SK-N-SH (cell line): ENCODE measurements at regions not wholly inside any gene's neighbourhood (a gene's known extent, or its start where the extent isn't known, plus 50 kb on each side); places are given as distances from the start of the nearest gene placed in this dataset.

Experiments used
- CTCF ChIA-PET: fragments of 300-600, 350-600 bp; formaldehyde crosslinking; extraction: SDS; loops from one replicate; lab custom pipeline; 2021; lab: Yijun Ruan, JAX
- POLR2A ChIA-PET: fragments of 350-600 bp; sonication (Branson Sonifier 250); formaldehyde crosslinking; extraction: SDS; loops from one replicate; lab custom pipeline; 2020; ENCODE audit warnings: antibody characterized with exemption, inconsistent platforms; lab: Yijun Ruan, JAX
- DNase-seq: peaks from one replicate; pipeline ENCODE4 v3.0.0; 2012
- H2AFZ ChIP-seq: fragments of 200-600 bp; sonication (generic); 2 replicates; pipeline ENCODE4 v1.8.1; 2016; ENCODE audit warnings: antibody characterized with exemption, mild to moderate bottlenecking, low read depth
- H3F3A ChIP-seq: fragments of 200-600 bp; sonication (generic); replicated peaks from 2 replicates; pipeline ENCODE3; 2016; ENCODE audit warnings: antibody characterized with exemption, mild to moderate bottlenecking; ENCODE audit not compliant: insufficient read depth
- H3K27ac ChIP-seq, 2 experiments: fragments of 200-500 bp in 1 of 2; fragments of 200-600 bp in 1 of 2; sonication (Bioruptor generic) in 1 of 2; sonication (generic), shearing (Covaris generic) in 1 of 2; 2 replicates each; pipeline versions ENCODE4 v1.5.1 to v1.6.1; 2014 to 2016; ENCODE audit warnings: low read depth in 2 of 2, inconsistent platforms in 1 of 2, low read length in 1 of 2, mild to moderate bottlenecking in 1 of 2, mixed read lengths in 1 of 2
- H3K27me3 ChIP-seq: fragments of 200-600 bp; sonication (generic), shearing (Covaris generic); 2 replicates; pipeline ENCODE4 v1.6.1; 2016; ENCODE audit warnings: mixed run types; ENCODE audit not compliant: insufficient read depth
- H3K36me3 ChIP-seq, 2 experiments: fragments of 200-500 bp in 1 of 2; fragments of 200-600 bp in 1 of 2; sonication (Bioruptor generic) in 1 of 2; sonication (generic) in 1 of 2; replicated peaks in 1 of 2; 2 replicates each; pipeline versions ENCODE3 to v1.5.1; 2014 to 2016; ENCODE audit warnings: low read length in 1 of 2, mild to moderate bottlenecking in 1 of 2; ENCODE audit not compliant: insufficient read depth in 2 of 2, control insufficient read depth in 1 of 2
- H3K4me1 ChIP-seq, 2 experiments: fragments of 200-500 bp in 1 of 2; fragments of 200-600 bp in 1 of 2; sonication (Bioruptor generic) in 1 of 2; sonication (generic), shearing (Covaris generic) in 1 of 2; 2 replicates each; pipeline versions ENCODE4 v1.5.1 to v1.6.1; 2014 to 2016; ENCODE audit warnings: low read depth in 1 of 2, low read length in 1 of 2, mixed run types in 1 of 2; ENCODE audit not compliant: insufficient read depth in 2 of 2, control insufficient read depth in 1 of 2
- H3K4me2 ChIP-seq: fragments of 200-600 bp; sonication (generic), shearing (Covaris generic); 2 replicates; pipeline ENCODE4 v1.6.1; 2017; ENCODE audit warnings: mixed run types
- H3K4me3 ChIP-seq, 2 experiments: fragments of 200-500 bp in 1 of 2; fragments of 200-600 bp in 1 of 2; sonication (Bioruptor generic) in 1 of 2; sonication (generic), shearing (Covaris generic) in 1 of 2; 2 replicates each; pipeline versions ENCODE4 v1.5.1 to v1.8.1; 2014 to 2016; ENCODE audit warnings: low read depth in 2 of 2, inconsistent platforms in 1 of 2, low read length in 1 of 2, mild to moderate bottlenecking in 1 of 2, mixed read lengths in 1 of 2, moderate library complexity in 1 of 2
- H3K79me2 ChIP-seq: fragments of 200-600 bp; sonication (generic); 2 replicates; pipeline ENCODE4 v1.8.1; 2017; ENCODE audit warnings: mild to moderate bottlenecking; ENCODE audit not compliant: insufficient read depth
- H3K9ac ChIP-seq: fragments of 200-600 bp; sonication (generic); 2 replicates; pipeline ENCODE4 v1.6.1; 2017; ENCODE audit warnings: mixed run types
- H3K9me2 ChIP-seq: fragments of 200-600 bp; sonication (generic); 2 replicates; pipeline ENCODE4 v1.6.1; 2017; ENCODE audit warnings: mixed run types
- H3K9me3 ChIP-seq: fragments of 200-600 bp; sonication (generic); 2 replicates; pipeline ENCODE4 v1.6.1; 2017; ENCODE audit warnings: mixed run types, mild to moderate bottlenecking, moderate library complexity
- H4K20me1 ChIP-seq: fragments of 200-600 bp; sonication (generic); 2 replicates; pipeline ENCODE4 v1.6.1; 2017; ENCODE audit warnings: mild to moderate bottlenecking, mixed run types; ENCODE audit not compliant: insufficient read depth
- FOSL2 ChIP-seq: IDR thresholded peaks from 2 replicates; pipeline ENCODE4 v1.4.0; 2012; ENCODE audit warnings: low read depth, mild to moderate bottlenecking, moderate library complexity, borderline replicate concordance
- FOXM1 ChIP-seq: IDR thresholded peaks from 2 replicates; pipeline ENCODE4 v1.4.0; 2012; ENCODE audit warnings: low read depth, mild to moderate bottlenecking
- RFX5 ChIP-seq: IDR thresholded peaks from 2 replicates; pipeline ENCODE4 v1.6.1; 2012; ENCODE audit warnings: mild to moderate bottlenecking, improper control_type of control experiment, low read length
- RXRA ChIP-seq: IDR thresholded peaks from 2 replicates; pipeline ENCODE4 v1.4.0; 2012; ENCODE audit warnings: low read depth, mild to moderate bottlenecking, borderline replicate concordance
- SIN3A ChIP-seq: IDR thresholded peaks from 2 replicates; pipeline ENCODE4 v1.6.1; 2012; ENCODE audit warnings: low read depth, mild to moderate bottlenecking, low read length, moderate library complexity, borderline replicate concordance
- TCF12 ChIP-seq: IDR thresholded peaks from 2 replicates; pipeline ENCODE4 v1.4.0; 2012
- WGBS: methylation state at CpG from one replicate; pipeline ENCODE4 v1.1.6; 2017; ENCODE audit warnings: low lambda C conversion rate; 5-methylcytosine and 5-hydroxymethylcytosine counted together
- TF ChIP-seq, protein P1 (sequence below): fragments of 150-350 bp; IDR thresholded peaks from 2 replicates; pipeline ENCODE4 v1.6.1; 2016; ENCODE audit warnings: mild to moderate bottlenecking, low read depth, low read length
- TF ChIP-seq, protein P2 (sequence below): IDR thresholded peaks from 2 replicates; pipeline ENCODE4 v1.6.1; 2012; ENCODE audit warnings: mild to moderate bottlenecking, low read depth, low read length, moderate library complexity

DNA sequence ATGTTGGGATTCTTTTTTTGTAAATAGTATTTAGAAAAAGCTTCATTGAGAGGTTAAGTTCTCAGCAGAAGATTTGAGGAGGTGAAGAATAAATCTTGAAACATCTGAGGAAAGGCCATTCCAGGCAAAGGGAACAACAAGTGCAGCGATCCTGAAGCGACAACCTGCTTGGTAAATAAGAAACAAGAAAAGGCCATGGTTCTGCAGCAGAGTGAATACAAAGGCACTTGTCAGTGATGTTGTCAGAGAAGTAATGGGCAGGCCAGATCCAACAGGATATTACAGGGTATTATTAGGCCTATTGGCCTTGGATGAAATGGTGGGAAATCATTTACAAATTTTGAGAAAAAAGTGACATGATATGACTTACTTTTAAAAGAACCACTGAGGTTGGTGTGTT lies 960.0 kb downstream of the PLA2G4A start:
- no peak for TF ChIP-seq SIN3A
- TF ChIP-seq, protein P1, sequence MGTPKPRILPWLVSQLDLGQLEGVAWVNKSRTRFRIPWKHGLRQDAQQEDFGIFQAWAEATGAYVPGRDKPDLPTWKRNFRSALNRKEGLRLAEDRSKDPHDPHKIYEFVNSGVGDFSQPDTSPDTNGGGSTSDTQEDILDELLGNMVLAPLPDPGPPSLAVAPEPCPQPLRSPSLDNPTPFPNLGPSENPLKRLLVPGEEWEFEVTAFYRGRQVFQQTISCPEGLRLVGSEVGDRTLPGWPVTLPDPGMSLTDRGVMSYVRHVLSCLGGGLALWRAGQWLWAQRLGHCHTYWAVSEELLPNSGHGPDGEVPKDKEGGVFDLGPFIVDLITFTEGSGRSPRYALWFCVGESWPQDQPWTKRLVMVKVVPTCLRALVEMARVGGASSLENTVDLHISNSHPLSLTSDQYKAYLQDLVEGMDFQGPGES = no peak
- TF ChIP-seq FOSL2 = no peak
- no peak for TF ChIP-seq FOXM1
- TF ChIP-seq RFX5 = no peak
- no peak for TF ChIP-seq TCF12
- TF ChIP-seq RXRA = no peak
- ChIA-PET POLR2A (no interaction called here), CTCF (no interaction called here)

DNA sequence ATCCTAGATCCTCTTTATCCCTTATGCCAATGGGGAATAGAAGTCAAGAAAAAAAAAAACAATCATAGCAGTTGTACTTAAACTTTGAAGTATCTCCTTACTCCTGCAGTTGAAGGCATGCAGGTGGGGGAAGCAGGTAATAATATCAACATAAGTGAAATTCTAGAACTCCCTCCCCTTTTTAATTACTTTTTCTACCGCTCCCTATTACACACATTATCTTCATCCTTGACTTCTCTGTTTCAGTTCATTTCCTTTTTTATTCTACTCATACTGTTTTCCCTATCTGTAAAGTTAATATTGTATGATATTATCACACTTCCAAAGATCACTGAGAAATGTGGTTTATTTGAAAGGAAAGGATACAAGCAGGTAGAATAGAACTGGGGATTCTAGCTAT lies 962.0 kb downstream of the PLA2G4A start:
- H4K20me1 ChIP-seq = no peaks in the 10 kb centered on the region
- 88% methylated on average over 1 of the region's 1 CpG for WGBS
- H3K4me3 ChIP-seq = no peak overlapping the region
- H3K79me2 ChIP-seq = no peaks in the 10 kb centered on the region
- H3K4me2 ChIP-seq = no peak overlapping the region
- H3K36me3 ChIP-seq = no peaks in the 10 kb centered on the region
- DNase-seq = no peak
- TF ChIP-seq, protein P2, sequence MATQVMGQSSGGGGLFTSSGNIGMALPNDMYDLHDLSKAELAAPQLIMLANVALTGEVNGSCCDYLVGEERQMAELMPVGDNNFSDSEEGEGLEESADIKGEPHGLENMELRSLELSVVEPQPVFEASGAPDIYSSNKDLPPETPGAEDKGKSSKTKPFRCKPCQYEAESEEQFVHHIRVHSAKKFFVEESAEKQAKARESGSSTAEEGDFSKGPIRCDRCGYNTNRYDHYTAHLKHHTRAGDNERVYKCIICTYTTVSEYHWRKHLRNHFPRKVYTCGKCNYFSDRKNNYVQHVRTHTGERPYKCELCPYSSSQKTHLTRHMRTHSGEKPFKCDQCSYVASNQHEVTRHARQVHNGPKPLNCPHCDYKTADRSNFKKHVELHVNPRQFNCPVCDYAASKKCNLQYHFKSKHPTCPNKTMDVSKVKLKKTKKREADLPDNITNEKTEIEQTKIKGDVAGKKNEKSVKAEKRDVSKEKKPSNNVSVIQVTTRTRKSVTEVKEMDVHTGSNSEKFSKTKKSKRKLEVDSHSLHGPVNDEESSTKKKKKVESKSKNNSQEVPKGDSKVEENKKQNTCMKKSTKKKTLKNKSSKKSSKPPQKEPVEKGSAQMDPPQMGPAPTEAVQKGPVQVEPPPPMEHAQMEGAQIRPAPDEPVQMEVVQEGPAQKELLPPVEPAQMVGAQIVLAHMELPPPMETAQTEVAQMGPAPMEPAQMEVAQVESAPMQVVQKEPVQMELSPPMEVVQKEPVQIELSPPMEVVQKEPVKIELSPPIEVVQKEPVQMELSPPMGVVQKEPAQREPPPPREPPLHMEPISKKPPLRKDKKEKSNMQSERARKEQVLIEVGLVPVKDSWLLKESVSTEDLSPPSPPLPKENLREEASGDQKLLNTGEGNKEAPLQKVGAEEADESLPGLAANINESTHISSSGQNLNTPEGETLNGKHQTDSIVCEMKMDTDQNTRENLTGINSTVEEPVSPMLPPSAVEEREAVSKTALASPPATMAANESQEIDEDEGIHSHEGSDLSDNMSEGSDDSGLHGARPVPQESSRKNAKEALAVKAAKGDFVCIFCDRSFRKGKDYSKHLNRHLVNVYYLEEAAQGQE = no peak
- H3F3A ChIP-seq = no peaks in the 10 kb centered on the region
- 0 out of 2 replicates have a peak, but pooled peaks cover 2% of the 10 kb centered on the region for H3K9me2 ChIP-seq
- 0 out of 2 replicates have a peak, but pooled peaks cover 2% of the 10 kb centered on the region for H3K9me3 ChIP-seq
- H3K9ac ChIP-seq = no peak overlapping the region
- ChIA-PET CTCF (interaction anchor here (0.7 kb wide), 1 partner anchor 393 kb away, joined by 3 read pairs; no protein-coding TSS in a partner anchor), POLR2A (no interaction called here)
- no peaks in the 10 kb centered on the region for H3K27me3 ChIP-seq
- no peaks in the 10 kb centered on the region; a peak in 1 of 4 replicates for H3K4me1 ChIP-seq
- H2AFZ ChIP-seq = no peak overlapping the region
- H3K27ac ChIP-seq = no peak overlapping the region

More for the DNA sequence above, 960.0 kb downstream of the PLA2G4A start:
- DNase-seq = no peak
- Histone ChIP-seq H3K36me3 (no peaks in the 10 kb centered on the region), H3K4me1 (no peaks in the 10 kb centered on the region; a peak in 1 of 4 replicates), H3K9ac (no peak overlapping the region), H3K79me2 (no peaks in the 10 kb centered on the region), H3K4me3 (no peak overlapping the region), H3K9me2 (0 out of 2 replicates have a peak, but pooled peaks cover 2% of the 10 kb centered on the region), H3K4me2 (no peak overlapping the region), H3K9me3 (0 out of 2 replicates have a peak, but pooled peaks cover 2% of the 10 kb centered on the region), H3F3A (no peaks in the 10 kb centered on the region), H4K20me1 (no peaks in the 10 kb centered on the region), H3K27me3 (no peaks in the 10 kb centered on the region), H2AFZ (no peak overlapping the region), H3K27ac (no peak overlapping the region)
- 89% methylated on average over 2 of the region's 2 CpGs for WGBS
